ENCODE measurements at regions not wholly inside any gene's neighbourhood (a gene's known extent, or its start where the extent isn't known, plus 50 kb on each side); places are given as distances from the start of the nearest gene placed in this dataset.

GRCh38 chr10:61605221-61605620, 57.5 kb upstream of the CABCOCO1 start:
- no peak for FAIRE-seq
- Histone ChIP-seq H3K27me3 (replicated peaks in 1 of 4; ENCODE audit: control insufficient read depth in 3 of 4, extremely low read depth in 1 of 4, insufficient read depth in 3 of 4, low read length in 3 of 4) (no peaks in the 10 kb centered on the region), H4K5ac (ENCODE audit: insufficient read length, low read depth, low read length) (no peak overlapping the region), H3K23me2 (ENCODE audit: low read depth, low read length) (no peaks in the 10 kb centered on the region), H3K79me2 (ENCODE audit: control insufficient read depth in 1 of 2, insufficient read depth in 2 of 2, low read length in 2 of 2) (no peaks in the 10 kb centered on the region), H3K23ac (ENCODE audit: insufficient read length) (no peak overlapping the region), H3K36me3 (ENCODE audit: control insufficient read depth in 2 of 4, insufficient read depth in 4 of 4, low read length in 3 of 4) (no peaks in the 10 kb centered on the region), H3K9me3 (ENCODE audit: insufficient read depth in 2 of 2, low read depth in 1 of 2, low read length in 1 of 2) (no peaks in the 10 kb centered on the region), H4K91ac (replicated peaks; ENCODE audit: insufficient read length, low read length) (no peak overlapping the region), H3K4me1 (replicated peaks in 1 of 4; ENCODE audit: control insufficient read depth in 3 of 4, insufficient read depth in 4 of 4, low read length in 3 of 4) (peaks cover 0 to 4% (median under 1%) of the 10 kb centered on the region in 4 experiments; a peak in 1 of 7 replicates), H2BK5ac (ENCODE audit: low read depth, low read length) (no peak overlapping the region), H4K20me1 (replicated peaks in 1 of 2; ENCODE audit: control insufficient read depth in 1 of 2, insufficient read depth in 2 of 2, low read length in 2 of 2) (no peaks in the 10 kb centered on the region), H3K18ac (ENCODE audit: extremely low read depth, low read length) (no peak overlapping the region), H2BK15ac (ENCODE audit: low read length) (no peak overlapping the region), H3K9ac (replicated peaks in 1 of 4; ENCODE audit: extremely low read depth in 1 of 4, low read depth in 3 of 4, low read length in 3 of 4) (no peak overlapping the region), H2AFZ (ENCODE audit: low read length) (no peak overlapping the region), H3K56ac (replicated peaks; ENCODE audit: insufficient read length, low read depth, low read length) (no peak overlapping the region), H4K8ac (ENCODE audit: extremely low read depth, insufficient read depth, low read length) (no peak overlapping the region), H2BK12ac (ENCODE audit: low read depth, low read length) (no peak overlapping the region), H2AK5ac (ENCODE audit: low read depth, low read length) (no peak overlapping the region), H3K4ac (replicated peaks; ENCODE audit: insufficient read length, low read depth, low read length) (no peak overlapping the region), H3K4me2 (ENCODE audit: insufficient read depth in 1 of 2, low read depth in 2 of 2, low read length in 2 of 2) (no peak overlapping the region), H3K4me3 (ENCODE audit: extremely low read depth in 1 of 4, insufficient read depth in 2 of 4, low read depth in 3 of 4, low read length in 4 of 4) (no peak overlapping the region), H3K14ac (ENCODE audit: insufficient read length) (no peak overlapping the region), H3K79me1 (ENCODE audit: low read depth, low read length) (no peaks in the 10 kb centered on the region), H2BK120ac (replicated peaks; ENCODE audit: low read depth, low read length) (no peak overlapping the region), H2BK20ac (ENCODE audit: low read length) (no peak overlapping the region), H3K27ac (ENCODE audit: low read depth, low read length) (no peak overlapping the region)
- ChIA-PET POLR2A (ENCODE audit: partially characterized antibody) (interaction anchor here (0.6 kb wide), 1 partner anchor 196 kb away, joined by 3 read pairs; no protein-coding TSS in a partner anchor), CTCF (ENCODE audit: partially characterized antibody) (interaction anchor here (0.9 kb wide), 1 partner anchor 335 kb away, joined by 3 read pairs; no protein-coding TSS in a partner anchor)
- 93% methylated on average over 1 of the region's 1 CpG; no CpG with 5 or more reads in 1 of the 2 experiments for WGBS, 2 experiments (ENCODE audit: extremely low coverage in 1 of 2, insufficient coverage in 1 of 2, insufficient read length in 1 of 2, insufficient replicate concordance in 2 of 2, low coverage in 1 of 2, low lambda C conversion rate in 2 of 2, missing lambda C conversion rate in 1 of 2)
- DNase-seq (ENCODE audit: low read depth in 1 of 2, low spot score in 2 of 2), result no peak
- TF ChIP-seq KDM1A (IDR thresholded peaks at IDR 0.05; ENCODE audit: borderline replicate concordance, low read length) (no peak), NRF1 (IDR thresholded peaks at IDR 0.05; ENCODE audit: low read depth, low read length) (no peak), MAX (IDR thresholded peaks at IDR 0.05) (no peak), CREB1 (IDR thresholded peaks at IDR 0.05) (no peak), GABPA (IDR thresholded peaks at IDR 0.05; ENCODE audit: borderline replicate concordance, insufficient read depth, low read length) (no peak), EZH2 (IDR thresholded peaks at IDR 0.05; ENCODE audit: low read depth, low read length, severe bottlenecking) (no peak)

All from H1 (cell line).